HG03280 (cell line): ENCODE measurements at regions not wholly inside any gene's neighbourhood (a gene's known extent, or its start where the extent isn't known, plus 50 kb on each side); places are given as distances from the start of the nearest gene placed in this dataset.

Experiments
- ATAC-seq: cut with Tn5 transposase; IDR thresholded peaks from one replicate; pipeline ENCODE4 v1.9.1; 2021; ENCODE audit warnings: mild to moderate bottlenecking, moderate library complexity; ENCODE audit not compliant: unreplicated experiment

- ATAC-seq = no peak
Measured at GRCh38 chr1:224504297-224505041, 69.9 kb upstream of the WDR26 start.

GRCh38 chr1:224505454-224506093 lies 71.0 kb upstream of the WDR26 start:
- ATAC-seq = no peak

GRCh38 chr1:224506141-224506814 lies 71.7 kb upstream of the WDR26 start:
- ATAC-seq = no peak

GRCh38 chr1:224507771-224508523 lies 73.3 kb upstream of the WDR26 start:
- ATAC-seq = no peak

- no peak for ATAC-seq
Measured at GRCh38 chr1:224509907-224510306, 75.3 kb upstream of the WDR26 start.

- no peak for ATAC-seq
Measured at GRCh38 chr1:224510880-224511645, 76.5 kb upstream of the WDR26 start.

GRCh38 chr1:224512600-224513151 lies 78.1 kb upstream of the WDR26 start:
- no peak for ATAC-seq

- no peak for ATAC-seq
Measured at GRCh38 chr1:224513383-224513782, 78.8 kb upstream of the WDR26 start.

- ATAC-seq = peak; percentile 97
Measured at GRCh38 chr1:224513787-224514209, 79.2 kb upstream of the WDR26 start.

- no peak for ATAC-seq
Measured at GRCh38 chr1:224517171-224517570, 82.6 kb upstream of the WDR26 start.

- no peak for ATAC-seq
Measured at GRCh38 chr1:224518528-224518927, 83.9 kb upstream of the WDR26 start.

- no peak for ATAC-seq
Measured at GRCh38 chr1:224519874-224520273, 85.3 kb upstream of the WDR26 start.

- no peak for ATAC-seq
Measured at GRCh38 chr1:224520808-224521207, 86.2 kb upstream of the WDR26 start.

- ATAC-seq = no peak
Measured at GRCh38 chr1:224521904-224522734, 87.5 kb upstream of the WDR26 start.

- no peak for ATAC-seq
Measured at GRCh38 chr1:224523676-224524075, 89.1 kb upstream of the WDR26 start.

GRCh38 chr1:224524679-224525078 lies 90.1 kb upstream of the WDR26 start:
- no peak for ATAC-seq

- ATAC-seq = no peak
Measured at GRCh38 chr1:224525411-224526040, 90.6 kb upstream of the CNIH3 start.

- ATAC-seq = no peak
Measured at GRCh38 chr1:224526771-224527170, 89.3 kb upstream of the CNIH3 start.

- no peak for ATAC-seq
Measured at GRCh38 chr1:224528900-224529299, 87.2 kb upstream of the CNIH3 start.
